ENCODE measurements at regions not wholly inside any gene's neighbourhood (a gene's known extent, or its start where the extent isn't known, plus 50 kb on each side); places are given as distances from the start of the nearest gene placed in this dataset.

DNA sequence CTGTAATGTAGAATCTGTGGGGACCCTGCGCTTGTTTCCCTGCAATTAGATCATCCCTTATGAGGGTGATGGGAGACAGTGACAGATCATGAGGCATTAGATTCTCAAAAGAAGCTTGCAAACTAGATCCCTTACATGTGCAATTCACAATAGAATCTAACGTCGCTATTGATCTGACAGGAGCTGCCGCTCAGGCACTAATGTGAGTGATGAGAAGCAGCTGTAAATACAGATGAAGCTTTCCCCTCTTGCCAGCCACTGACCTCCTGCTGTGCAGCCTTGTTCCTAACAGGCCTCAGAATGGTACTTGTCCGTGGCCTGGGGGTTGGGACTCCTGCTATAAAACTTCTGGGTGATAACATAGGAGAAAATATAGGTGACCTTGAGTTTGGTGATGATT, 1076.8 kb downstream of the PDHA2 start:
- WGBS, 2 donors: 71 to 83% methylated on average over 5 of the region's 5 CpGs
- intact Hi-C loops (cut with DNase I): no loop called here

DNA sequence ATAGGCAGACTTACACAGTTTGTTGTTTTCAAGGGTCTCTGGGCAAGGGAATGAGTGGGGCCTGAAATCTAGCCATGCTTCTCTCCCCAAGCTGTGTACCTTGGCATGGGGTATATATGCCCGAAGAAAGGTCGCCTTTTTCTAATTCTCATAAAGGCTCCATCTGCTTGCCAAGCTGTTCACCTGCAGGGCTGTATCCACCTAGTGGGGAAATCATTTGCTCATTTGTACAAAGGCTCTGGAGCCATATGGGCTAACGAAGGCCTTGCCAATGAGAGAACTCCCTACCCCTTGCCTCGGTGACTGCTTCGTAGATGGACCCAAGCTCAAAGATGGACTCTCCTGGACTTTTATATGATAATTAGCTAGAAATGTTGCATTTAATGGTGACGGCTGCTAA, 1097.0 kb downstream of the PDHA2 start:
- 96 to 98% methylated on average over 5 to 6 of the region's 6 CpGs for WGBS, 2 donors
- DNase-seq: no peak
- intact Hi-C loops (cut with DNase I): no loop called here

More for the DNA sequence above, 1076.8 kb downstream of the PDHA2 start:
- no peaks in the 10 kb centered on the region for H3K9me3 ChIP-seq
- TF ChIP-seq, protein P1, sequence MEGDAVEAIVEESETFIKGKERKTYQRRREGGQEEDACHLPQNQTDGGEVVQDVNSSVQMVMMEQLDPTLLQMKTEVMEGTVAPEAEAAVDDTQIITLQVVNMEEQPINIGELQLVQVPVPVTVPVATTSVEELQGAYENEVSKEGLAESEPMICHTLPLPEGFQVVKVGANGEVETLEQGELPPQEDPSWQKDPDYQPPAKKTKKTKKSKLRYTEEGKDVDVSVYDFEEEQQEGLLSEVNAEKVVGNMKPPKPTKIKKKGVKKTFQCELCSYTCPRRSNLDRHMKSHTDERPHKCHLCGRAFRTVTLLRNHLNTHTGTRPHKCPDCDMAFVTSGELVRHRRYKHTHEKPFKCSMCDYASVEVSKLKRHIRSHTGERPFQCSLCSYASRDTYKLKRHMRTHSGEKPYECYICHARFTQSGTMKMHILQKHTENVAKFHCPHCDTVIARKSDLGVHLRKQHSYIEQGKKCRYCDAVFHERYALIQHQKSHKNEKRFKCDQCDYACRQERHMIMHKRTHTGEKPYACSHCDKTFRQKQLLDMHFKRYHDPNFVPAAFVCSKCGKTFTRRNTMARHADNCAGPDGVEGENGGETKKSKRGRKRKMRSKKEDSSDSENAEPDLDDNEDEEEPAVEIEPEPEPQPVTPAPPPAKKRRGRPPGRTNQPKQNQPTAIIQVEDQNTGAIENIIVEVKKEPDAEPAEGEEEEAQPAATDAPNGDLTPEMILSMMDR (IDR thresholded peaks at IDR 0.05): no peak
- no peak for TF ChIP-seq POLR2A (IDR thresholded peaks at IDR 0.05)
- no peak overlapping the region for H3K27ac ChIP-seq
- no peaks in the 10 kb centered on the region for H3K36me3 ChIP-seq
- H3K27me3 ChIP-seq: no peaks in the 10 kb centered on the region
- H3K4me1 ChIP-seq: no peaks in the 10 kb centered on the region
- no peak overlapping the region for H3K4me3 ChIP-seq (replicated peaks in 1 of 3)
- DNase-seq: no peak

DNA sequence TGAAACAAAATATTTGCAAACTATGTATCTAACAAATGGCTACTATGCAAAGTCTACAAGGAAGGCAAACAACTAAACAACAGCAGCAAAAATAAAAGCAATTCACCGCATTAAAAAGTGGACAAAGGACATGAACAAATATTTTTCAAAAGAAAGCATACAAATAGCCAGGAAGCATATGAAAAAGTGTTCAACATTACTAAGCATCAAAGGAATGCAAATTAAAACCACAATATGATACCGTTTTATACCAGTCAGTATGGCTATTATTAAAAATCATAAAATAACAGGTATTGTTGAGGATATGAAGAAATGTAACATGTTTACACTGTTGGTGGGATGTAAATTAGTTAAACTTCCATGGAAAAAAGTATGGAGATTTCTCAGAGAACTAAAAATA, 1106.7 kb downstream of the PDHA2 start:
- intact Hi-C loops (cut with DNase I): no loop called here
- Histone ChIP-seq H3K4me3 (replicated peaks in 1 of 3) (no peak overlapping the region), H3K4me1 (no peaks in the 10 kb centered on the region), H3K27me3 (no peaks in the 10 kb centered on the region), H3K36me3 (no peaks in the 10 kb centered on the region), H3K9me3 (no peaks in the 10 kb centered on the region), H3K27ac (no peak overlapping the region)
- TF ChIP-seq, protein P1 (IDR thresholded peaks at IDR 0.05): no peak
- TF ChIP-seq POLR2A (IDR thresholded peaks at IDR 0.05): no peak
- 93 to 98% methylated on average over 2 of the region's 2 CpGs for WGBS, 2 donors
- no peak for DNase-seq

More for the DNA sequence above, 1097.0 kb downstream of the PDHA2 start:
- H3K27me3 ChIP-seq: no peaks in the 10 kb centered on the region
- no peak for TF ChIP-seq POLR2A (IDR thresholded peaks at IDR 0.05)
- TF ChIP-seq, protein P1 (IDR thresholded peaks at IDR 0.05): no peak
- H3K36me3 ChIP-seq: no peaks in the 10 kb centered on the region
- no peak overlapping the region for H3K27ac ChIP-seq
- no peak overlapping the region for H3K4me3 ChIP-seq (replicated peaks in 1 of 3)
- H3K9me3 ChIP-seq: no peaks in the 10 kb centered on the region
- H3K4me1 ChIP-seq: peaks cover 6 to 8% of the 10 kb centered on the region in 2 donors

DNA sequence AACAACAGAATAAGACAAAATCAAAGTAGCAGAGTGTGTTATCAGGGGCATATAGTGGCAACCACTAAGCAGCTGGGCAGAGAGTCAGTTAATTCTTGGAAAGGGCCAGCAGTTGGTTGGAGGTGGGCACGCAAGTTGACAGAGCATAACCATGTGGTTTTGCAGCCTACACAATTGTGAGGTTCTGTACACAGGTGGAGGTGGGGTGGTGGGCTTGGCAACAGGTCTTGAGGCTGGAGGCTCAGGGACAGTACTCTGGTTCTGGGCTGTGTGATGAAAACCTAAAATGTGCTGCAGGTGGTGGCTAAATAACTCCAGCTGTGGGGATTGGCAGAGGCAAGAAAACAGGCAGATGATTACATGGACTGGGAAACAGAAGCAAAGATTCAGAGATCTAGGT, 1112.7 kb downstream of the PDHA2 start:
- H3K4me3 ChIP-seq (replicated peaks in 1 of 3): no peak overlapping the region
- TF ChIP-seq, protein P1 (IDR thresholded peaks at IDR 0.05): no peak
- TF ChIP-seq POLR2A (IDR thresholded peaks at IDR 0.05): no peak
- no peaks in the 10 kb centered on the region for H3K27me3 ChIP-seq
- no peaks in the 10 kb centered on the region for H3K4me1 ChIP-seq
- WGBS, 2 donors: 85 to 95% methylated on average over 1 of the region's 1 CpG
- no peaks in the 10 kb centered on the region for H3K36me3 ChIP-seq
- intact Hi-C loops (cut with DNase I): no loop called here
- no peak for DNase-seq
- no peak overlapping the region for H3K27ac ChIP-seq
- no peaks in the 10 kb centered on the region for H3K9me3 ChIP-seq

DNA sequence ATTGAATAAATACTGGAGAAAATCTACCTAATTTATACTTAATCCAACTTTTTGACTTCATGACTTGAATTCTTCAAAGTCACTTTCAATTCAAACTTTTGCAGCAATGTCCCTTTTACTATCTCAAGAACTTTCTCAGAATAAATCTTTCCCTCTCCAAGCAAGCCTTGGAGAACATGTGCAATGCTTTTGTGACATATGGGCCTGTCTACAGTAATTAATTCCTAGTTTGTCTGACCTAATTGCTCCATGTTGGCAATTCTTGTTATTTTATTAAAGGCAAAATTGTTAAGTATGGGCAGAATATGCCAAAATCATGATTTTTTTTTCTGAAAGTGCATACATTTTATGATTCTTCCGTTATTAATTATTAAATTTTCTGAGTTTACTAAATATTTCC, 1115.3 kb downstream of the PDHA2 start:
- Histone ChIP-seq H3K27me3 (no peaks in the 10 kb centered on the region), H3K4me1 (no peaks in the 10 kb centered on the region), H3K9me3 (no peaks in the 10 kb centered on the region), H3K27ac (no peak overlapping the region), H3K4me3 (replicated peaks in 1 of 3) (no peak overlapping the region), H3K36me3 (no peaks in the 10 kb centered on the region)
- TF ChIP-seq POLR2A (IDR thresholded peaks at IDR 0.05): no peak
- TF ChIP-seq, protein P1 (IDR thresholded peaks at IDR 0.05): no peak
- intact Hi-C loops (cut with DNase I): no loop called here
- DNase-seq: no peak
- 93% methylated on average over 1 of the region's 1 CpG for WGBS, 2 donors
